Renal cortex interstitium (tissue), 11 donors: ENCODE measurements at regions not wholly inside any gene's neighbourhood (a gene's known extent, or its start where the extent isn't known, plus 50 kb on each side); places are given as distances from the start of the nearest gene placed in this dataset.
"Not testable (repeated sequence)": the region's sequence is repeated elsewhere in the genome, so short reads cannot be mapped to it uniquely, and the experiment has no call there.

Experiments
- DNase-seq, 11 donors: peaks; one replicate each; pipeline ENCODE4 v3.0.0-alpha.2; 2013; ENCODE audit warnings: low read depth in 9 of 11, low spot score in 4 of 11; ENCODE audit errors: extremely low read depth in 1 of 11

GRCh38 chr1:213605732-213606131 lies 382.0 kb upstream of the PROX1 start:
- DNase-seq: no peak

- DNase-seq: no peak
These were observed 381.4 kb upstream of the PROX1 start for GRCh38 chr1:213606252-213606820.

- peak in 1 of 11 donors; percentile 18 for DNase-seq
These were observed 374.2 kb upstream of the PROX1 start for GRCh38 chr1:213613549-213613948.

GRCh38 chr1:213615226-213615916 lies 372.4 kb upstream of the PROX1 start:
- no peak for DNase-seq

- no peak for DNase-seq
These were observed 370.6 kb upstream of the PROX1 start for GRCh38 chr1:213617133-213617532.

GRCh38 chr1:213618094-213618493 lies 369.7 kb upstream of the PROX1 start:
- no peak for DNase-seq

GRCh38 chr1:213619026-213619425 lies 368.7 kb upstream of the PROX1 start:
- no peak for DNase-seq

GRCh38 chr1:213621077-213621476 lies 366.7 kb upstream of the PROX1 start:
- DNase-seq: peak in 2 of 11 donors; percentile 6 to 15

- peak in 7 of 11 donors; percentile 9 to 39 (median 13) for DNase-seq
These were observed 365.3 kb upstream of the PROX1 start for GRCh38 chr1:213622365-213623063.

GRCh38 chr1:213623064-213623581 lies 364.6 kb upstream of the PROX1 start:
- no peak for DNase-seq

GRCh38 chr1:213623862-213624261 lies 363.9 kb upstream of the PROX1 start:
- no peak for DNase-seq

GRCh38 chr1:213636778-213637177 lies 351.0 kb upstream of the PROX1 start:
- not testable (repeated sequence) for DNase-seq

- DNase-seq: no peak
These were observed 346.5 kb upstream of the PROX1 start for GRCh38 chr1:213641312-213641711.

- DNase-seq: no peak
These were observed 344.4 kb upstream of the PROX1 start for GRCh38 chr1:213643360-213643759.

- DNase-seq: no peak
These were observed 339.7 kb upstream of the PROX1 start for GRCh38 chr1:213647864-213648650.

GRCh38 chr1:213649373-213649772 lies 338.4 kb upstream of the PROX1 start:
- no peak for DNase-seq

- DNase-seq: no peak
These were observed 337.2 kb upstream of the PROX1 start for GRCh38 chr1:213650603-213651002.

GRCh38 chr1:213651077-213651476 lies 336.7 kb upstream of the PROX1 start:
- DNase-seq: no peak

- no peak for DNase-seq
These were observed 335.7 kb upstream of the PROX1 start for GRCh38 chr1:213652109-213652508.
